ENCODE measurements at regions not wholly inside any gene's neighbourhood (a gene's known extent, or its start where the extent isn't known, plus 50 kb on each side); places are given as distances from the start of the nearest gene placed in this dataset.

- no peak overlapping the region for H2AFZ ChIP-seq (ENCODE audit: low read length)
- H3K4me2 ChIP-seq (ENCODE audit: low read depth, low read length) = no peak overlapping the region
- H3K36me3 ChIP-seq (replicated peaks in 1 of 2; ENCODE audit: control insufficient read depth in 1 of 2, insufficient read depth in 2 of 2, low read length in 2 of 2) = no peaks in the 10 kb centered on the region
- POLR2A ChIA-PET = no interaction called here
- H3K27me3 ChIP-seq (ENCODE audit: control insufficient read depth in 1 of 2, insufficient read depth in 2 of 2, low read length in 2 of 2) = no peaks in the 10 kb centered on the region
- H3K79me2 ChIP-seq (ENCODE audit: insufficient read depth, low read length) = no peaks in the 10 kb centered on the region
- no peak overlapping the region for H3K4me3 ChIP-seq (replicated peaks in 1 of 3; ENCODE audit: insufficient read depth in 1 of 3, low read depth in 2 of 3, low read length in 3 of 3)
- TF ChIP-seq POLR2A (IDR thresholded peaks at IDR 0.05; ENCODE audit: insufficient read depth in 1 of 2, low read depth in 2 of 2, low read length in 2 of 2) (no peak), SPEN (CRISPR knock-in tag; IDR thresholded peaks at IDR 0.05; ENCODE audit: low read depth) (no peak), HNF4G (IDR thresholded peaks at IDR 0.05; ENCODE audit: borderline replicate concordance, low read depth, low read length) (no peak), HNF4G (CRISPR knock-in tag; IDR thresholded peaks at IDR 0.05; ENCODE audit: borderline replicate concordance, low read depth) (no peak), TBX2 (CRISPR knock-in tag; IDR thresholded peaks at IDR 0.05; ENCODE audit: borderline replicate concordance) (no peak)
- no peak overlapping the region for H3K9ac ChIP-seq (ENCODE audit: insufficient read depth, low read depth, low read length)
- no TSS peak for BruUV-seq (replicated peaks)
- H4K20me1 ChIP-seq (ENCODE audit: insufficient read depth, low read length) = no peaks in the 10 kb centered on the region
- no peak overlapping the region for H3K27ac ChIP-seq (ENCODE audit: extremely low read length, insufficient read depth, low read length)
- WGBS (ENCODE audit: low lambda C conversion rate) = 8% methylated on average over 3 of the region's 3 CpGs
- intact Hi-C loops (cut with micrococcal nuclease; ENCODE audit: unreplicated experiment) = no loop called here
- FAIRE-seq (no peak), DNase-seq (ENCODE audit: low spot score) (no peak), ATAC-seq (no peak)
- in situ Hi-C loops (cut with HindIII; ENCODE audit: extremely low pct_ligation_motif_present, low pct_unique_long_range_greater_than_20kb) = no loop called here
- H3K9me3 ChIP-seq (ENCODE audit: low read length) = no peaks in the 10 kb centered on the region
- CTCF ChIA-PET (ENCODE audit: low intra/inter-chr PET ratio, low total read pairs) = no interaction called here
- no peaks in the 10 kb centered on the region for H3K4me1 ChIP-seq (ENCODE audit: insufficient read depth, low read length)
These were observed 252.2 kb upstream of the GRIP1 start for GRCh38 chr12:66931091-66931490.

DNA sequence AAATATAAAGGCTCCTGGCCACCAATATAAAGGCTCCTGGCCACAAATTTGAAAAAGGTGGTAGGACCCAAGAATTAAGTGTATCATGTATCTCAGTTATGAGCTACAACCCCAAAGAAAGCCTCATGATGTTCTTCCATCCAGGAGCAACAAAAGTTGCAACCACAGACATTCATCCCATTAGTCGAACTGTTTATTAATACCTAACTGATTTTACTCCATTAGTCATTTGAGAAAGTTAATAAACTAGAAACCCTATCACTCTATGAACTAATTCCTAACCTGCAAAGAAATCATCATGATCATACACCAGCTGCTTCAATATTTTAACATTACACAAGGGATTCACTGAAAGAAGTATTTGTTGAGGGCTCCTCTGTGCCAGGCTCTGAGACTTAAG is 253.2 kb upstream of the GRIP1 start:
- H3K4me3 ChIP-seq (replicated peaks in 1 of 3; ENCODE audit: insufficient read depth in 1 of 3, low read depth in 2 of 3, low read length in 3 of 3) = no peak overlapping the region
- CTCF ChIA-PET (ENCODE audit: low intra/inter-chr PET ratio, low total read pairs) = no interaction called here
- no peaks in the 10 kb centered on the region for H3K36me3 ChIP-seq (replicated peaks in 1 of 2; ENCODE audit: control insufficient read depth in 1 of 2, insufficient read depth in 2 of 2, low read length in 2 of 2)
- POLR2A ChIA-PET = no interaction called here
- H3K79me2 ChIP-seq (ENCODE audit: insufficient read depth, low read length) = no peaks in the 10 kb centered on the region
- TF ChIP-seq ZFP82 (CRISPR knock-in tag; IDR thresholded peaks at IDR 0.05; ENCODE audit: borderline replicate concordance) (no peak), U2AF2 (IDR thresholded peaks at IDR 0.05; ENCODE audit: low read depth, low read length) (no peak), ZNF678 (CRISPR knock-in tag; IDR thresholded peaks at IDR 0.05) (no peak), MAF1 (CRISPR knock-in tag; IDR thresholded peaks at IDR 0.05; ENCODE audit: borderline replicate concordance) (no peak), TIGD3 (CRISPR knock-in tag; IDR thresholded peaks at IDR 0.05; ENCODE audit: borderline replicate concordance) (no peak), ZFP41 (CRISPR knock-in tag; IDR thresholded peaks at IDR 0.05; ENCODE audit: borderline replicate concordance) (no peak), MTF2 (CRISPR knock-in tag; IDR thresholded peaks at IDR 0.05; ENCODE audit: borderline replicate concordance) (no peak), MEIS2 (CRISPR knock-in tag; IDR thresholded peaks at IDR 0.05) (no peak)
- FAIRE-seq (no peak), DNase-seq (ENCODE audit: low spot score) (no peak), ATAC-seq (no peak)
- H3K9me3 ChIP-seq (ENCODE audit: low read length) = no peaks in the 10 kb centered on the region
- H3K4me2 ChIP-seq (ENCODE audit: low read depth, low read length) = no peak overlapping the region
- BruUV-seq (replicated peaks) = no TSS peak
- H4K20me1 ChIP-seq (ENCODE audit: insufficient read depth, low read length) = no peaks in the 10 kb centered on the region
- in situ Hi-C loops (cut with HindIII; ENCODE audit: extremely low pct_ligation_motif_present, low pct_unique_long_range_greater_than_20kb) = no loop called here
- no peak overlapping the region for H3K9ac ChIP-seq (ENCODE audit: insufficient read depth, low read depth, low read length)
- intact Hi-C loops (cut with micrococcal nuclease; ENCODE audit: unreplicated experiment) = no loop called here
- no peak overlapping the region for H3K27ac ChIP-seq (ENCODE audit: extremely low read length, insufficient read depth, low read length)
- H3K4me1 ChIP-seq (ENCODE audit: insufficient read depth, low read length) = no peaks in the 10 kb centered on the region
- 0% methylated on average over 1 of the region's 1 CpG for WGBS (ENCODE audit: low lambda C conversion rate)
- no peak overlapping the region for H2AFZ ChIP-seq (ENCODE audit: low read length)
- H3K27me3 ChIP-seq (ENCODE audit: control insufficient read depth in 1 of 2, insufficient read depth in 2 of 2, low read length in 2 of 2) = no peaks in the 10 kb centered on the region

Measured in HepG2 (cell line).